OCI-LY7 (cell line): ENCODE measurements at regions not wholly inside any gene's neighbourhood (a gene's known extent, or its start where the extent isn't known, plus 50 kb on each side); places are given as distances from the start of the nearest gene placed in this dataset.

Source experiments
- BruUV-seq: library from RNA; stranded (reverse); fragments of 400-500 nt; replicated peaks from 2 replicates; lab custom pipeline; 2021; lab: Mats Ljungman, UMichigan
- CTCF ChIA-PET: fragments of 300-600 bp; sonication (Branson Sonifier 250); formaldehyde crosslinking; loops from one replicate; lab custom pipeline; 2022; ENCODE audit warnings: antibody characterized with exemption; ENCODE audit not compliant: unreplicated experiment; lab: Charles Lee
- POLR2A ChIA-PET: fragments of 300-600 bp; sonication (Branson Sonifier 250); formaldehyde crosslinking; loops from one replicate; lab custom pipeline; 2022; ENCODE audit warnings: antibody characterized with exemption; lab: Charles Lee
- DNase-seq: peaks from one replicate; pipeline ENCODE4 v3.0.0-alpha.2; 2015; ENCODE audit warnings: low spot score
- H2AFZ ChIP-seq: fragments of 200-600 bp; sonication (generic), shearing (Covaris generic); 2 replicates; pipeline ENCODE4 v1.6.1; 2014; ENCODE audit warnings: mild to moderate bottlenecking, antibody characterized with exemption, low read length, moderate library complexity
- H3K27ac ChIP-seq: fragments of 200-600 bp; sonication (generic); 2 replicates; pipeline ENCODE4 v1.5.1; 2014; ENCODE audit warnings: mixed run types, low read depth, mild to moderate bottlenecking, moderate library complexity, low read length, inconsistent platforms; ENCODE audit not compliant: poor library complexity, severe bottlenecking
- H3K36me3 ChIP-seq: fragments of 200-600 bp; sonication (generic); 2 replicates; pipeline ENCODE4 v1.6.1; 2014; ENCODE audit warnings: mild to moderate bottlenecking, antibody characterized with exemption, low read length, moderate library complexity, mixed read lengths; ENCODE audit not compliant: insufficient read depth
- H3K4me1 ChIP-seq: fragments of 200-600 bp; sonication (generic); 2 replicates; pipeline ENCODE4 v1.5.1; 2014; ENCODE audit warnings: mild to moderate bottlenecking, low read length; ENCODE audit not compliant: insufficient read depth, poor library complexity, severe bottlenecking
- H3K4me2 ChIP-seq: fragments of 200-600 bp; sonication (generic); 2 replicates; pipeline ENCODE4 v1.6.1; 2014; ENCODE audit warnings: mild to moderate bottlenecking, low read length
- H3K4me3 ChIP-seq: fragments of 200-600 bp; sonication (generic); 2 replicates; pipeline ENCODE4 v1.5.1; 2014; ENCODE audit warnings: mild to moderate bottlenecking, low read depth, low read length; ENCODE audit not compliant: poor library complexity, severe bottlenecking
- H3K79me2 ChIP-seq: fragments of 200-600 bp; sonication (generic); 2 replicates; pipeline ENCODE4 v1.6.1; 2016; ENCODE audit warnings: low read depth, mild to moderate bottlenecking, low read length, moderate library complexity, mixed read lengths; ENCODE audit not compliant: insufficient read depth
- H3K9me2 ChIP-seq: fragments of 200-600 bp; sonication (generic); 2 replicates; pipeline ENCODE4 v1.6.1; 2016; ENCODE audit warnings: mild to moderate bottlenecking, low read length, mixed read lengths; ENCODE audit not compliant: insufficient read depth
- H3K9me3 ChIP-seq: fragments of 200-600 bp; sonication (generic); 2 replicates; pipeline ENCODE4 v1.6.1; 2014; ENCODE audit warnings: mild to moderate bottlenecking, mixed run types, low read length, mixed read lengths
- H4K20me1 ChIP-seq: fragments of 200-600 bp; sonication (generic); 2 replicates; pipeline ENCODE4 v1.6.1; 2014; ENCODE audit warnings: mild to moderate bottlenecking, antibody characterized with exemption, low read length, moderate library complexity, mixed read lengths; ENCODE audit not compliant: insufficient read depth
- CTCF ChIP-seq: fragments of 200-600 bp; sonication (generic); conservative IDR thresholded peaks from 2 replicates; pipeline ENCODE4 v1.5.1; 2014; ENCODE audit warnings: mild to moderate bottlenecking, antibody characterized with exemption, low read length, moderate library complexity, mixed read lengths
- EZH2phosphoT487 ChIP-seq: fragments of 200-600 bp; sonication (generic); IDR thresholded peaks from 2 replicates; pipeline ENCODE4 v1.6.1; 2018; ENCODE audit warnings: low read depth, borderline replicate concordance, mild to moderate bottlenecking, mixed run types, antibody characterized with exemption, low read length, moderate library complexity, mixed read lengths
- intact Hi-C: fragments of 100-400 bp; cut with micrococcal nuclease; formaldehyde crosslinking; loops from one replicate; pipeline ENCODE4 v1.10.0; 2022; ENCODE audit not compliant: unreplicated experiment

DNA sequence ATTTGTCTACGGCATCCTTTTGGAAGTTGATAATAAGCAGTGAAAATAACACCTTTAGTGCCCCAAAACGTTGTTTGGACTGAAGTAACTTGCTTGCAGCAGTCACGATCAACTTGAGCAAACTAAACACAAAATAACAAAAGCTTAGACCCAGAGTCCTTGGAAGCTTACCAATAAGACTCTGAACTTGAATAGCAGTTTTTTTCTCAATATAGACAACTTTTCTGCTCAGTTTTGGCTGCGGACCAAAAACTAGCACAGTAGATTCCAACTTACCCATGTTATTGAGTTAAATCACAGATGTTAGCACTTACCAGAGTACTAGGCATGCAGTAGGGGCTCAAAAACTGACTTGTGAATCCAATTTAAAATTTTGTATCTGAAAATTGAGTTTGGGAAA, 746.9 kb downstream of the PCDH19 start:
- H3K4me2 ChIP-seq: no peak overlapping the region
- no peaks in the 10 kb centered on the region for H3K79me2 ChIP-seq
- ChIA-PET CTCF (no interaction called here), POLR2A (no interaction called here)
- TF ChIP-seq EZH2phosphoT487 (no peak), CTCF (no peak)
- H3K9me3 ChIP-seq: no peaks in the 10 kb centered on the region
- no peak overlapping the region for H3K4me3 ChIP-seq
- no peaks in the 10 kb centered on the region for H4K20me1 ChIP-seq
- no peak overlapping the region for H3K27ac ChIP-seq
- H2AFZ ChIP-seq: no peak overlapping the region
- intact Hi-C loops: no loop called here
- no peaks in the 10 kb centered on the region for H3K9me2 ChIP-seq
- H3K4me1 ChIP-seq: no peaks in the 10 kb centered on the region
- no TSS peak for BruUV-seq
- no peak for DNase-seq
- H3K36me3 ChIP-seq: no peaks in the 10 kb centered on the region

- POLR2A ChIA-PET: interaction anchor here (0.5 kb wide), 1 partner anchor 369 kb away, joined by 3 read pairs; no protein-coding TSS in a partner anchor
- no peak for TF ChIP-seq CTCF
- TF ChIP-seq EZH2phosphoT487: no peak
- no peak overlapping the region for H3K27ac ChIP-seq
- H2AFZ ChIP-seq: no peak overlapping the region
- H3K4me2 ChIP-seq: no peak overlapping the region
- intact Hi-C loops: no loop called here
- H3K4me1 ChIP-seq: no peaks in the 10 kb centered on the region
- H4K20me1 ChIP-seq: no peaks in the 10 kb centered on the region
- H3K36me3 ChIP-seq: no peaks in the 10 kb centered on the region
- no peak overlapping the region for H3K4me3 ChIP-seq
- CTCF ChIA-PET: no interaction called here
- H3K79me2 ChIP-seq: no peaks in the 10 kb centered on the region
- H3K9me3 ChIP-seq: no peaks in the 10 kb centered on the region
- H3K9me2 ChIP-seq: no peaks in the 10 kb centered on the region
- DNase-seq: no peak
- BruUV-seq: no TSS peak
These were observed 755.9 kb downstream of the PCDH19 start for GRCh38 chrX:99654188-99654587.

DNA sequence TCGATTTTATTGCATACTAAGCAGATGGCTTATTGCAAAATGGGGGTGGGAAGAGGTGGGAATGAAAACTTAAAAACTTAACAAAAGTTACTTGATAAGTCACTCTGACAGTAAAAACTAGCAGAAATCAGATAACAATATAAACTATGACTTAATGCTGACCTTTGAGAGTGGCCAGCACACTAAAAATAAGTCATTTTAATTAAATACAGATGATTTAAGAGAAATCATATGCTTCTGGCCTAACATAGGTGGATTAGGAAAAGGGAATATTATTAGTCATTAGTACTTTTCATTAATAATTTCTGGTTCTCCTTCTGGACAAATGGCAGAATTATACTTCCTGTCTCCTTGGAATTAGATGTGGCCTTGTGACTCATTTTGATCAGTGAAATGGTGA, 756.7 kb downstream of the PCDH19 start:
- no peak for TF ChIP-seq EZH2phosphoT487
- no peak for TF ChIP-seq CTCF
- Histone ChIP-seq H3K9me2 (no peaks in the 10 kb centered on the region), H3K4me1 (no peaks in the 10 kb centered on the region), H3K4me3 (no peak overlapping the region), H3K36me3 (no peaks in the 10 kb centered on the region), H3K27ac (no peak overlapping the region), H3K9me3 (no peaks in the 10 kb centered on the region), H3K79me2 (no peaks in the 10 kb centered on the region), H3K4me2 (no peak overlapping the region), H4K20me1 (no peaks in the 10 kb centered on the region), H2AFZ (no peak overlapping the region)
- ChIA-PET CTCF (no interaction called here), POLR2A (no interaction called here)
- no peak for DNase-seq
- no TSS peak for BruUV-seq
- intact Hi-C loops: no loop called here
